Eye (tissue), 1 donor: ENCODE measurements at regions not wholly inside any gene's neighbourhood (a gene's known extent, or its start where the extent isn't known, plus 50 kb on each side); places are given as distances from the start of the nearest gene placed in this dataset.
"Not testable (repeated sequence)": the region's sequence is repeated elsewhere in the genome, so short reads cannot be mapped to it uniquely, and the experiment has no call there.

Experiments used
- DNase-seq: peaks from one replicate; pipeline ENCODE4 v3.0.0-alpha.2; 2015

DNA sequence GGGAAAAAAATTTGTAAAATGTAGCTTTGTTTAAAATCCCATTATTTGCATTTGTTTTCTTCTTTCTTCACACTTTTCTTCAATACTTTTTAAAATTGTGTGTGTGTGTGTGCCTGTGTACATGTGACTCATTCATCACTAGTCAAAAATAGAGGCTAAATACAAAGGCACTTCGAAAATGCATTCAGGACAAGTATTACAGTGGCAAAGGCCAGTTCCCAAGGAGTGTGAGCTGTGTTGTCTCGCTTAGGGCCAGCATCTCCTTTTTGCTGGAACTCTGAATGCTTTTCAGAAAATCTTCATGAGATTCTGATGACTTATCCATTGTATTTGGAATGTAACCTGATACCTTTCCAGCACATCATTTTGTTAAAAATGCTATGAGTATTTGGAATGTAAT is 288.5 kb upstream of the CNR1 start:
- DNase-seq = no peak

DNA sequence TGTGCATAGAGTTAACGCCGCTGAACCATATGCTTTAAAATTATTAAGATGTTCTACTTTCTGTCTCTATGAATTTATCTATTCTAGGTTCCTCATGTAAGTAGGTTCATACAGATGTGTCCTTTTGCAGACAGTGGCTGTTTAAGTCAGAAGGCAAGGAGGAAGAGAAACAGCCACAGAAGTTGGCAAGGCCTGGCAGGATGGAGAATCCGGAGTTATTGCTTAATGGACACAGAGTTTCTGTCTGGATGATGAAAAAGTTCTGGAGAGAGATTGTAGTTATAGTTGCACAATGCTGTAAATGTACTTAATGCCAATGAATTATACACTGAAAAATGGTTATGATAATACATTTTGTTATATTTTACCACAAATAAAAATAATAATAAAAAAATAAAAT is 283.6 kb upstream of the CNR1 start:
- no peak for DNase-seq

DNA sequence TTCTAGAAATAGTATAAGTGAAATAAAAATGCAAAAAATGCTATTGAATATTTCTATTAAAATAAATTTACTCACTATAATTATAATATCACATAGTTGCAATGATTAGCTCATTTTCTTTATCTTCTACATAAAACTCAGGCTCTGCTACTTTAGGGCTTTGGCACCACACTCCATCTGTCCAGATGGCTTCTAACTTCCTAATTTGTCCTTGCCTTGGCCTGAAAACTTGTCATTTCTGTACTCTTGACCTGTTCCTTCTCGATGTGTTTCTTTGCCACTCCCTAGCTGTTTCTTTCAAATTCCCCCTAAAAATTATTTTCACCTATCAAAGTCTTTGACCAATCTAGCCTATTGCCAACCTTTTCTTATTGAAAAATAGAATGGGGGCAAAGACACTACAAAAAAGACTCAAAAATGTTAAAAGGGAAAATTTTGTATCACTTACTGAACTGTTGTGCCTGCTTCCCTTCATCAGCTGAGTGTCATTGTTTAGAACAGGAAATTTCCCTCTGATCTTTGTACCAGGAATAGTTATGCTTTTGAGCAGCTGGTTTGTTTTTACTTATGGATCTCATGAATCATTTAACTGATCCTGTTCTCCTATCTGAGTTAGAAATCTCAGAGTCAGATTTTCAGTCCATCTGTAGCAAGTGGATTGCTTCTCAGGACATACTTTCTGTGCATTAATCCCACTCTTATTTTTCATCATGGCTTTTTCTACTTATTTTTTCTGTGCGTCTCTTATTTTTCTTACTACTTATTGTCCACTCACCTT is 279.2 kb upstream of the CNR1 start:
- DNase-seq = no peak

DNA sequence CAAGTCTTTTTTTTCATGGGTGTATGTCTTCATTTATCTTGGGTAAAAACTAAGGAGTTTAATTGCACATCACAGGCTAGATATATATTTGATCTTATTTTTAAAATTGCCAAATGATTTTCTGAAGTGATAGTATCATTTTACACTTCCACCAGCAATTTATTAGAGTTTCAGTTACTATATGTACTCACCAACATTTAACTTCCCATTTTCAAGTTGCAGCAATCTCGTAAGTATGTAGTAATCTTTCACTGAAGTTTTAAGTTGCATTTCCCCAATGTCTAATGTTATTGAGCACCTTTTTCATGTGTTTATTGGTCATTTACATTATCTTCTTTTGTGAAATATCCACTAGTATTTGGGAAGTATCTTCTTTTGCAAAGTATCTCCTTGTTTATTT is 277.4 kb upstream of the CNR1 start:
- no peak for DNase-seq

DNA sequence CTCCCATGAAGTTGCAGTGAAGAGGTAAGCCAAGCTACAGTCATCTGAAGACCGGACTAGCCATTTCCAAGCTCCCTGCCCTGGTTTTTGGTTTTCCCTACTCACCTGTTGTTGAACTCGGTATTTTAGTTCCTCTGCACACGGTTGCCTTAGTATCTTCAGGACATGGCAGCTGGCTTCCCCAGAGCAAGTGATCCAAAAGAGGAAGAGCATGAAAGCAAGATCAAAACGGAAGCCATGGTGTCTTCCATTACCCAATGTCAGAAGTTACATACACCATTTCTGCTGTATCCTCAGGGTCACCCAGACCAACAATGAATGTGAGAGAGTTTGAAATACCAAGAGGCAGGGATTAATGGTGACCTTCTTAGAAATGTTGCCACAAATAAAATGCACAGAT is 276.6 kb upstream of the CNR1 start:
- no peak for DNase-seq

DNA sequence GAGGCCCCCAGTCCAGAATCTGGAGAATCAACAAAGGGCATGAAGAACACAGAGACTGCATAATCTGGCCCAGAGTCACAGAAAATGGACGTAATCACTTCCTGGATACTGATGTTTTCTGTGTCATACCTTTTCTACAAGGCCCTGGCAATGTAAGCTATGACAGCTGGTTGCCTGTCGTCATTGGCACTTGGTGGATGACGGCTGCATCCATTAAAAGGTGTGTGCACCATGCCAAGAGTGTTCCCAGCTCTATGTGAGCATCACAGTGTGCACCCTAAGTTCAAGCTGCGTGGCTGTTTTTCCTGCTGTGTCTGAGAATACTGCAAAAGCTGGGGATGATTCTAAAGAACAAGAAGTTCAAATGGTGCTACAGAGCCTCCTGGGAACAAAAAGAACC is 275.2 kb upstream of the CNR1 start:
- no peak for DNase-seq

DNA sequence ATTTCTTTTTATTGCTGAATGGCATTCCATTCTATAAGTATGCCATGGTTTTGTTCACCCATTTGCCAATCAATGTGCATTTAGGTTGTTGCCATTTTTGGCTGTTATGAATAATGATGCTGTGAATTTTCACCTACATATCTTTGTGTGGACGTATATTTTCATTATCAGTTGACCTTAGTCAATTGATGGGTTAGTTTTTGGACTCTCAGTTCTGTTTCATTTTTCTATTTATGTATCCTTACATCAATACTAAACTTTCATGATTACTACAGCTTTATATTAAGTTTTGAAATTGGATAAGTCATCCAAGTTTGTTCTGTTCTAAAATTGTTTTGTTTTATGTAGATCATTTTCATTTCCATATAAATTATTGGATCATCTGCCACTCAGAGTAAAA is 261.9 kb upstream of the CNR1 start:
- DNase-seq = no peak

DNA sequence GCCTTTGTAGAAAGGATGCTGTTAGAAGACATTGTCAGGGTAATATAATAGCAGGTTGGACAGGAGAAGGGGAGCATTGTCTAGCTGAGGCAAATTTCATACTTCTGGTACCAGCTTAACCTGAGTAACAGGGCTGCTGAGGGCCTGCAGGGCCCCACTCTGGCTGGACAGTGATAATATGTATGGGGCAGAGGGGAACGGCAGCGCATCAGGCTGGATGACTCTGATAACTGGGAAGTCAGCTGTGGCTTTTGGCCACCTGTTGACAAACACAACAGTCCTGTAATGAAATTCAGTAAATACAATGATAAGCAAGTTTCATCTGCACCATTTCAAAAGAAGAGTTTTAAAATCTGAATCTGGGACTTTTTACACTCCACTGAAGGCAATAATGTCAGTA is 259.9 kb upstream of the CNR1 start:
- no peak for DNase-seq

DNA sequence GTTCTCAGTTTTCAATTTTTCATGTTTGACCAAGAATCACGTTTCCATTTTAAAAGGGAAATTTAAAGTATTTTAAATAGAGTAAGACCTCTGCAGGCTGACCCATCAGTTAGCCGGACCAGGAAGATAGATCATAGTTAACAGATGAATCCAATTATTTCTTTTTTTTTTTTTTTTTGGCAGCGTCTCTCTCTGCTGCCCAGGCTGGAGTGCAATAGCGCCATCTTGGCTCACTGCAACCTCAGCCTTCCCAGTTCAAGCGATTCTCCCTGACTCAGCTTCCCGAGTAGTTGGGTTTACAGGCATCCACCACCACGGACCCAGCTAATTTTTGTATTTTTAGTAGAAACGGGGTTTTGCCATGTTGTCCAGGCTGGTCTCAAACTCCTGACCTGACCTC is 256.7 kb upstream of the CNR1 start:
- no peak for DNase-seq

DNA sequence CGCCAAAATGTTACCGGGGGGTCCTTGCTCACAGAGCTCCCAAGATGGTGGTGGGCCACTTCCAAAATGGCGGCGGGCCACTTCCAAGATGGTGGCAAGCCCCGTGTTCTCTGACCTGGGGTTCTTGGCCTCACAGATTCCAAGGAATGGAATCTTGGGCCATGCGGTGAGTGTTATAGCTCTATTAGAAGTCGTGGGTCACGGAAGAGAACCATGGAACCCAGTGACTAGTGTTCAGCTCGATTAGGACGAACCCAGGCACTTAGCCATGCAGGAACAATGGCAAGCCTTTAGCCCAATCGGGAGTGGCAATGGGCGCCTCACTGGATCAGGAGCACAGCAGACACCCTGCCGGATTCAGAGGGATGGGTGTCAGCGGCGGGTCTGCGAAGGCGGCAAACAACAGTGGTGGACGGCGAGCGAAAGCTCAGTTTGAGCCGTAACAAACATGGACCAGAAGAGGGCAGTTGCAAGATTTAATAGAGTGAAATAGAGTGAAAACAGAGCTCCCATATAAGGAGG is 254.9 kb upstream of the CNR1 start:
- not testable (repeated sequence) for DNase-seq

DNA sequence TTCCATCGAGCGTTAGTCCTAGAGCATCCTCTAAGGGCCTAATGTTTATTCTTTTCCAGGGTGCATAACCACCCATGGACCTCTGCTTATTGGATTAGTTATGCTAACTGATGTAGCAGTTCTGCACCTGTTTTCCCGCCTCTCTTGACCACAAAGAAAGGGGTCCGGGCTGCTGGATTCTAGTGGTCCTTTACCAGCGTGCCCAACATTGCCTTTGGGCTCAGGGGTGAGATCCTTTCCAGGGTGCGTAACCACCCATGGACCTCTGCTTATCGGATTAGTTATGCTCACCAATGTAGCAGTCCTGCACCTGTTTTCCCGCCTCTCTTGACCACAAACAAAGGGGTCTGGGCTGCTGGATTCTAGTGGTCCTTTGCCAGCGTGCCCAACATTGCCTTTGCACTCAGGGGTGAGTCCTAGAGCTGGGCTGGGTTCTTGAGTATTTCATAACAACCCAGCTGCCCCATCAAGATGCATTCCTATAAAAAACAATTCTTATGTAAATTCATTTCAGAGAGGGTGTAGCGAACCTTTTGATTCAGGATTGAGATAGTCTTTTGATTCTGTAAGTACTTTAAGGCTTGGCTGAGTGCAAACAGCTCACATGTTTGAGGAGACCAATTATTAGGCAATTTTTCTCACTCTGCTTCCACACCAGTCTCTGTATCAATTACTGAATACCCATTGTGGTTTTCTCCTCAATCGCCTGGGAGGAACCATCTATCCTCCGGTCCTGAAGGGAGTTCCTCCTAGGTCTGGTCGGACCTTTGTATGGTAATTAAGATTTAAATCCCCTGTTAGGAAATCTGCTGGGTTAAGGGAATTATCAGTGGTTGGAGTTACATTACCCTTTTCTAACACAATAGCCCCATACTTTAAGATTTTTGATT is 253.0 kb upstream of the CNR1 start:
- not testable (repeated sequence) for DNase-seq

DNA sequence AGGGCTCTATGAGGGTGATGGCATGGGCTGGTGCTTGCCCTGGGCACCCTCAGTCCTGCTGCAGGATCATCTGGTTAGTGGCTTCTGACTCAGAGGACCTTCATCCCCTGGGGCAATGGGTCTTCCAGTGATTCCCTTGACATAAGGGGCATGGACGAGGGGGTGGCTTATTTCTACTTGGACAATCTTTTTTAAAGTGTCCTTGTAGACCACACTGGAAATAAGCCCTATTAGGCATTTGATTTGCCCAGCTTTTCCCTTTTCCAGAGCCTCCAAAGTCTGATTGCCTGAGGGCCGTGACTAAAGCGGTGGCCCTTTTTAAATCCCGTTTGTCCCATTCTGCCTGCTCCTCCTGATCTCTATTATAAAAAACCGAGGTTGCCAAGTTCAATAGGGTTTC is 251.2 kb upstream of the CNR1 start:
- not testable (repeated sequence) for DNase-seq

DNA sequence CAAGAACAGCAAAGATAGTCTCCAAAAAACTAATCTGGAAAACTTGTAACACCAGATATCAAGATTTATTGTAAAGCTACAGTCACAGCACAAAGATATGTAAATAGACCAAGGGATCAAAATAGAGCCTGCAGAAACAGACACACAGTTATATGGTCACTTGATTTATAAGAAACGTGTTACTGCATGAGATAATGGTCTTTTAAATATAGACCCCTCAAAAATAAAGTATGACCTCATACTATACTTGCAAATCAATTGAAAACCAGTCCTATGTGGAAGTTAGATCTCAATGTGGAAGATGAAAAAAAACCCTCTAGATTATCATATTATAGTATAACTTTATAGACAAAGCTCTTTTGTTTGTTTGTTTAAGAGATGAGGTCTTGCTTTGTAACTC is 247.3 kb upstream of the CNR1 start:
- no peak for DNase-seq

DNA sequence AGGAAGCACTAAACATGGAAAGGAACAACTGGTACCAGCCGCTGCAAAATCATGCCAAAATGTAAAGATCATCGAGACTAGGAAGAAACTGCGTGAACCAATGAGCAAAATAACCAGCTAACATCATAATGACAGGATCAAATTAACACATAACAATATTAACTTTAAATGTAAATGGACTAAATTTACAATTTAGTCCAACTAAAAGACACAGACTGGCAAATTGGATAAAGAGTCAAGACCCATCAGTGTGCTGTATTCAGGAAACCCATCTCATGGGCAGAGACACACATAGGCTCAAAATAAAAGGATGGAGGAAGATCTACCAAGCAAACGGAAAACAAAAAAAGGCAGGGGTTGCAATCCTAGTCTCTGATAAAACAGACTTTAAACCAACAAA is 242.2 kb upstream of the CNR1 start:
- DNase-seq = not testable (repeated sequence)

DNA sequence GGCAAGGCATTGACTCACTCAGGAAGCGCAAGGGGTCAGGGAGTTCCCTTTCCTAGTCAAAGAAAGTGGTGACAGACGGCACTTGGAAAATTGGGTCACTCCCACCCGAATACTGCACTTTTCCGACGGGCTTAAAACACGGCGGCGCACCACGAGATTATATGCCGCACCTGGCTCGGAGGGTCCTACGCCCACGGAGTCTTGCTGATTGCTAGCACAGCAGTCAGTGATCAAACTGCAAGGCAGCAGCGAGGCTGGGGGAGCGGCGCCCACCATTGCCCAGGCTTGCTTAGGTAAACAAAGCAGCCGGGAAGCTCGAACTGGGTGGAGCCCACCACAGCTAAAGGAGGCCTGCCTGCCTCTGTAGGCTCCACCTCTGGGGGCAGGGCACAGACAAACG is 240.5 kb upstream of the CNR1 start:
- DNase-seq = not testable (repeated sequence)

DNA sequence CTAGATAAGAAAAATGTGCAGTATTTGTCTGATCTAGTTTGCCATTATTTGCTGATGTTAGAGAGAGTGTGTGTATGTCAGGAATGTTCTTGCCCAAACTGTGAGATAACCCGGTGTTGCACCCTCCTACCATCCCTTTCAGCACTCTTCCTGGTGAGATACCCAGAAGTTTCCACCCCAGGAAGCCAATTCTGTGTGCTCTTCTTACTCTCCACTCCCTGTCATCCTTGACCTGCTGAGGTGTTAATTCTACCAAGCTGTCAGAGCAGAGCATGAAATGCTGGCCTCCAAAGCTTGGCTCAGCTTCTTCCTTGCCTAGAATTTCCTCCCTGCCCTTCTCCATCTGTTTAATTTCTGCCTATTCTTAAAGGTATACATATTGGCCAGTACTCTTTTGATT is 237.3 kb upstream of the CNR1 start:
- DNase-seq = no peak

DNA sequence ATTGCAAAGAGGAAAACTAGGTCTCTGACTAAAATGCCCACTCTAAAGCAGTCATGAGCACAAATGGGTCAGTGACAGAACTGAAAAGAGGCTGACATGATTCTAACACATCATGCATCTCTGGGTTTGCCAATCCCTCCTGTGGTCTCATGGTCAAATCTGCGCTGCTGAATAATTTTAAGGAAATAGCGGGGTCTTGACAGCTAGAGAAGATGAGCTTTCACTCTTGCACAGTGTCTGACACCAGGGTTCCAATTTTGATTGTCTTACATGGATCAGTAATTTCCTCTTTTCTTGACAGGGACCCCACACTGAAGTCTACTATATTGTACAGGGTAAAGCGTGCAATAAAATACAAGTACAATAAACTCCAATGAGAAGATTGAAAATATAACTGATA is 236.8 kb upstream of the CNR1 start:
- DNase-seq = no peak

DNA sequence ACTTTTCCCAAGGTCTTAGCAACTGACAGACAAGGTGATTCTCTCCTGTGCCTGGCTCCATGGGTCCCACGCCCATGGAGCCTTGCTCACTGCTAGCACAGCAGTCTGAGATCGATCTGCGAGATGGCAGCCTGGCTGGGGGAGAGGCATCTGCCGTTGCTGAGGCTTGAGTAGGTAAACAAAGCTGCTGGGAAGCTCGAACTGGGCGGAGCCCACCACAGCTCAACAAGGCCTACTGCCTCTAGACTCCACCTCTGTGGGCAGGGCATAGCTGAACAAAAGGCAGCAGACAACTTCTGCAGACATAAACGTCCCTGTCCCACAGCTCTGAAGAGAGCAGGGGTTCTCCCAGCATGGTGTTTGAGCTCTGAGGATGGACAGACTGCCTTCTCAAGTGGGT is 224.9 kb upstream of the CNR1 start:
- DNase-seq = not testable (repeated sequence)

DNA sequence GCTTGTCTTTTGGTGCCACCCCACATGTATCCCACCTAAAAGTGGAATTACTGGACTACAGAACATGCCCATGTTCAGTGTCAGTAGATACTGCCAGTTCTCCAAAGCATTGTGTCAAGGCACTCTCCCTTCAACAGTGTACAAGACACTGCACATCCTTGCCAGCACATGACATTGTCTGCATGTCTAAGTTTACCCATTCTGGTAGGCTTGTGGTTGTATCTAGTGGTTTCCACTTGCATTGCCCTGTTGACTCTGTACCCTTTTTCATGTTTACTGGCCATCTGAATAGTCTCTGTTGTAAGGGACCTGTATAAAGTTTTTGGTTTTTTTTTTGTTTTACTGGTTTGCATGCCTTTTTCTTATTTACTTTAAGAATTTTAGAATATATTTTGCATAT is 222.4 kb upstream of the CNR1 start:
- no peak for DNase-seq

DNA sequence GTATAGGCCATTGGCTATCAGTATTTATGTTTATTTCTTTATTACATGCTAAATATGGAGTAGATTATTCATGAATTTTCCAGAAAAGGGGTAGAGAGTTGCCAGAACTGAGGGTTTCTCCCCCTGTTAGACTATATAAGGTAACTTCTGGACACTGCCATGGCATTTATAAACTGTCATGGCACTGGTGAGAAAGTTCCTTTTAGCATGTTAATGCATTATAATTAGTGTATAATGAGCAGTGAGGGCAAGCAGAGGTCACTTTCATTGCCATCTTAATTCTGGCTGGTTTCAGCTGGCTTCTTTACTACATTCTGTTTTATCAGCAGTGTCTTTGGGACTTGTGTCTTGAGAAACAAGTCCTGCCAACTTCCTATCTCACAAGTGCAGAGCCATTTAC is 220.0 kb upstream of the CNR1 start:
- DNase-seq = no peak

DNA sequence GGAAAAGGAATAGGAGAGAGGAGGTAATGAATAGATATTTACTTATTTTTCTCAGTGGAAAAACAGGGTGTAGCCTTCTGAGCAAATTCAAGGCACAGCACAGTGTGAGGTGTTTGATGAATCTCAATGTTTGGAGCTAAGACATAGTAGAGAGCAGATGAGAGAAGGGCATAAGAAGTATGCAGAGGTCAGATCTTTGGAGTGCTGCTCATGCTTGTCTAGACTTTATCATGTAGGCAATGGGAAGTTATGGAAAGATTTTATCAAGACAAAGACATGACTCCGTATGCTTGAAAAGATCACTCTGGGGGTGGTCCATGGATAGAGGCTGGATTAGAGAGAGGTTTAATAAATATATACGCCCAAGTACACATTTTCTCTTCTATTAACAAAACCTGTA is 217.0 kb upstream of the CNR1 start:
- DNase-seq = no peak

DNA sequence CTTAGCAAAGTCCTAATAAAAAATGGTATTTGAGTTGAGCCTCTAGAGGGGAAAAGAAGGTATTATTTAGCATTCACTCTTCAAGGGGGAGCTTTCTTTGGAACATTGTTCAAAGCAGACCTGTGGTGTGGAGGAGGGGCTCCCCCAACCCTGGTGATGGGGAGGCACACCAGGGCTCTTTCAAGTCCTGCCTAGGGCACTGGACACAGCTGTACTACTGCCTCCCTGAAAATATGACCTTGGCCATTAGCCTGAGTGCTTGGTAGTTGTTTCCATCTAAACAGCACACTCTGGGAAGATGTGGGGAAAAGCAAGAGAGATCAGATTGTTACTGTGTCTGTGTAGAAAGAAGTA is 215.1 kb upstream of the CNR1 start:
- DNase-seq = no peak

DNA sequence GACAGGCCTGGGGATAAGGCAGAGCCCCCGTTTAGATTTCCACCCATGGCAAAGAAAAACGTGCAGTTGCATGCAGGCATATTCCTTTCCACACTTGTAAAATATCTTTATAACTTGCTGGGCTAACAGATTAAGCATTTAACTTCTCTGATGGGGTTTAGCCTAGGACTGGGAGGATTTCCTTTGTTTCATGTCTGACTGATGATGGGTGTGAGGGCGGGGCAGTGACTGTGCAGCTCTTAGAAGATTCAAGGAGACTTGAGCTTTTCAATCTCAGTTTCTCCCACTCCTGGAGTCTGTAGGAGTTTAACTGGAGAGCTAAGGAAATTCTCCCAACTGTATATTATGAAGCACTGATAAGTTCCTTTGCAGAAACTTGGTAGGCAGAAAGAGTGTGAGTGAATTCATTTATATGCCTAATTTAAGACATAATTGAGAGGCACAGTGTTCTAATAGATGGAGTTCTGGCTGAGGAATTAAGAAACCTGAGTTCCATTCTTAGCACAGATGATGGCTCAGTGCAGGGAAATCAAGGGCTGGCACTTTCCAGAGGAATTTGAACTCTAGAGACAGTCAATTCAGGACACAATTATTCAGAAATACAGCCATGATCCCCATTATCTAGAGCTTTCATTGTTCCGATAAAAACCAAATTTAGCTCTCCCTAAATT is 214.6 kb upstream of the CNR1 start:
- DNase-seq = no peak

DNA sequence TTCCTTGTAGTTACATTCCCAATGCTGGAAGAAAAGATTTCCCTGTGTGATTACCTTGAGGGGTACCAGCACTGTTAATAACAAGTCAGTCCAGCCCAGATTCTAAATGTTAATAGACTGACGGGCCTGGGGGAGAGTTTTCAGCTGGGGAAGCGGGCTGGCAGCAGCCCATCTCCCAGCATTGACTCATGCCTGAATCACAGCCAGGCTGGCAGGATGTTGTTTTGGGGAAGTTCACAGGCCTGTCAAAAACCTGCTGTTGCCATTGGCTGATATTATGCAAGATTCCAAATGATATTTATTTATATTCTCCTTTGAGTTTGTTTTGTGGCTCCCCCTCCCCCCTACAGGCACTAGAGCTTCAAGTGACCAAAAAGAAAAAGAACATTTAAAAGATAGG is 213.9 kb upstream of the CNR1 start:
- no peak for DNase-seq
